Esophagus squamous epithelium (tissue), 5 donors: ENCODE measurements at regions not wholly inside any gene's neighbourhood (a gene's known extent, or its start where the extent isn't known, plus 50 kb on each side); places are given as distances from the start of the nearest gene placed in this dataset.

ENCODE experiments used
- DNase-seq: peaks from one replicate; lab custom pipeline; 2025; lab: John Stamatoyannopoulos, UW
- H3K27ac ChIP-seq, 4 donors: fragments of 200-600 bp; sonication (generic); one replicate each; pipeline ENCODE4 v1.5.1; 2016 to 2019; ENCODE audit warnings: mild to moderate bottlenecking in 1 of 4
- H3K27me3 ChIP-seq, 4 donors: fragments of 200-600 bp; sonication (generic); 1 replicate in 3 of 4; 2 replicates in 1 of 4; pipeline versions ENCODE4 v1.5.1 to v1.6.0; 2017 to 2021; ENCODE audit warnings: antibody characterized with exemption in 1 of 4
- H3K36me3 ChIP-seq, 3 donors: fragments of 200-600 bp; sonication (generic); one replicate each; pipeline ENCODE4 v1.5.1; 2016 to 2019
- H3K4me1 ChIP-seq, 3 donors: fragments of 200-600 bp; sonication (generic); one replicate each; pipeline ENCODE4 v1.5.1; 2017 to 2019
- H3K4me3 ChIP-seq, 4 donors: fragments of 200-600 bp; sonication (generic); 1 replicate in 3 of 4; 2 replicates in 1 of 4; pipeline ENCODE4 v1.5.1; 2016 to 2019; ENCODE audit warnings: mild to moderate bottlenecking in 2 of 4, moderate library complexity in 1 of 4
- H3K9me3 ChIP-seq, 3 donors: fragments of 200-600 bp; sonication (generic); one replicate each; pipeline ENCODE4 v1.5.1; 2016 to 2019
- CTCF ChIP-seq, 6 experiments: fragments of 450-650 bp in 4 of 6; fragments of 200-600 bp in 2 of 6; sonication (generic) in 2 of 6; IDR thresholded peaks; one replicate each; pipeline ENCODE4 v1.5.1; 2016 to 2019; ENCODE audit warnings: antibody characterized with exemption in 6 of 6, mild to moderate bottlenecking in 4 of 6, moderate library complexity in 4 of 6
- POLR2A ChIP-seq, 4 donors: fragments of 450-650 bp; IDR thresholded peaks; one replicate each; pipeline ENCODE4 v1.6.1; 2017; ENCODE audit warnings: antibody characterized with exemption in 4 of 4, mild to moderate bottlenecking in 4 of 4, moderate library complexity in 3 of 4
- WGBS, 2 donors: methylation state at CpG; one replicate each; pipeline ENCODE4 v1.1.5; 2018; 5-methylcytosine and 5-hydroxymethylcytosine counted together
- intact Hi-C: fragments of 100-400 bp; cut with DNase I; formaldehyde crosslinking; loops from one replicate; pipeline ENCODE4 v1.15.0; 2022
- donor health status: DM: yes; HTN: yes; CAD: no.

GRCh38 chr5:43900974-43901373, 298.0 kb downstream of the NNT start:
- H3K36me3 ChIP-seq = no peaks in the 10 kb centered on the region
- no peak overlapping the region for H3K27ac ChIP-seq
- H3K9me3 ChIP-seq = no peaks in the 10 kb centered on the region
- no peaks in the 10 kb centered on the region for H3K4me1 ChIP-seq
- H3K27me3 ChIP-seq = no peaks in the 10 kb centered on the region
- no peak for DNase-seq
- no peak overlapping the region for H3K4me3 ChIP-seq
- 89 to 90% methylated on average over 1 of the region's 1 CpG for WGBS, 2 donors
- intact Hi-C loops = no loop called here
- TF ChIP-seq CTCF (IDR thresholded peaks at IDR 0.05) = no peak
- TF ChIP-seq POLR2A (IDR thresholded peaks at IDR 0.05) = no peak

GRCh38 chr5:43895876-43896275, 292.9 kb downstream of the NNT start:
- intact Hi-C loops = no loop called here
- WGBS, 2 donors = 62 to 78% methylated on average over 1 of the region's 1 CpG

DNA sequence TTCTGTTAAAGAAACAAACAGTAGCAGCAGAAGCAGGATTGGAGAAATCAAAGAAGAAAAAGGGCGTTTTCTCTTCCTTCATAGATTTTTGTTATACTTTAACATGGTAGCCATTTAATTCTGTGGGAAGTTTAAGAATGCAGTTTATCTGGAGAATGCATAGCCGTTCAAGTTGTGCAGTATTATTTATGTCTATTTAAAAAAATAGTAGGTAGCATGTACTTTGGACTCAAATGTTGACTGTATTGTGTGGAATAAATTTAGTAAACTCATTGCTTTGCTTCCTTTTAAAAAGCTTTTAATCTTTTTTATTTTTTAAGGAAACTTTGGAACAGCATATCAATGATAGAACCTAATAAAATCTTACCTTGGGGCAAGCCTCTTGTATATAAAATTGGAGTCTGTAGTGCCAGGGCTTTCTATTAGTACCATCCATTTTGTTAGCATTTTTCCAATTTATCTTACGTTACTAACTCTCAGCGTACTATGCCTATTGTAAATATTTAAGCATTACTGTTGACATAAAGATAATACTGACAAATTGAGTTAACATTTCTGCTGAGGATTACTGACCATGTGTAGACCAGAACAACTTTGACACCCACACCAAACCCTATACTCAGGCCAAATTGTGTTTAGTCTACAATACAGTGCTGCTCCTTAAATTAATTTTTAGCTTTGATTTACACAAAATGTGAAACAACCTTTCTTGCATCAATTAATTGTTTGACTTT, 291.1 kb downstream of the NNT start:
- Histone ChIP-seq H3K27ac (no peak overlapping the region), H3K36me3 (no peaks in the 10 kb centered on the region), H3K4me3 (no peak overlapping the region), H3K27me3 (no peaks in the 10 kb centered on the region), H3K4me1 (no peaks in the 10 kb centered on the region), H3K9me3 (no peaks in the 10 kb centered on the region)
- intact Hi-C loops = no loop called here
- no peak for DNase-seq
- TF ChIP-seq POLR2A (IDR thresholded peaks at IDR 0.05) (no peak), CTCF (IDR thresholded peaks at IDR 0.05) (no peak)
- WGBS, 2 donors = 30 to 44% methylated on average over 4 of the region's 4 CpGs

More at GRCh38 chr5:43895876-43896275, 292.9 kb downstream of the NNT start:
- H3K27me3 ChIP-seq = no peaks in the 10 kb centered on the region
- no peaks in the 10 kb centered on the region for H3K4me1 ChIP-seq
- H3K9me3 ChIP-seq = no peaks in the 10 kb centered on the region
- no peaks in the 10 kb centered on the region for H3K36me3 ChIP-seq
- H3K4me3 ChIP-seq = no peak overlapping the region
- no peak overlapping the region for H3K27ac ChIP-seq
- TF ChIP-seq CTCF (IDR thresholded peaks at IDR 0.05) (no peak), POLR2A (IDR thresholded peaks at IDR 0.05) (no peak)
- DNase-seq = no peak

- no peak for DNase-seq
- TF ChIP-seq CTCF (IDR thresholded peaks at IDR 0.05) (no peak), POLR2A (IDR thresholded peaks at IDR 0.05) (no peak)
- Histone ChIP-seq H3K27ac (no peak overlapping the region), H3K27me3 (no peaks in the 10 kb centered on the region), H3K4me3 (no peak overlapping the region), H3K4me1 (no peaks in the 10 kb centered on the region), H3K36me3 (no peaks in the 10 kb centered on the region), H3K9me3 (no peaks in the 10 kb centered on the region)
- intact Hi-C loops = no loop called here
- WGBS, 2 donors = 94 to 100% methylated on average over 1 of the region's 1 CpG
Measured at GRCh38 chr5:43891112-43891511, 288.1 kb downstream of the NNT start.

GRCh38 chr5:43889233-43889632, 286.3 kb downstream of the NNT start:
- intact Hi-C loops = no loop called here
- WGBS, 2 donors = 38 to 39% methylated on average over 1 of the region's 1 CpG
- Histone ChIP-seq H3K27ac (no peak overlapping the region), H3K9me3 (no peaks in the 10 kb centered on the region), H3K27me3 (no peaks in the 10 kb centered on the region), H3K4me1 (no peaks in the 10 kb centered on the region), H3K4me3 (no peak overlapping the region), H3K36me3 (no peaks in the 10 kb centered on the region)
- TF ChIP-seq POLR2A (IDR thresholded peaks at IDR 0.05) (no peak), CTCF (IDR thresholded peaks at IDR 0.05) (no peak)
- no peak for DNase-seq
